GM12878 (cell line): ENCODE measurements at regions not wholly inside any gene's neighbourhood (a gene's known extent, or its start where the extent isn't known, plus 50 kb on each side); places are given as distances from the start of the nearest gene placed in this dataset.

Experiments used
- ATAC-seq: fragments of 200-7000 bp; cut with Tn5 transposase; 3 replicates; pipeline ENCODE4 v1.9.1; 2020; ENCODE audit warnings: mild to moderate bottlenecking, moderate library complexity
- BruUV-seq: library from RNA; stranded (reverse); fragments of 400-500 nt; replicated peaks from 2 replicates; lab custom pipeline; 2021; lab: Mats Ljungman, UMichigan
- CTCF ChIA-PET: fragments of 300-600 bp; sonication (Branson Sonifier 250); formaldehyde crosslinking; extraction: SDS; loops from one replicate; lab custom pipeline; 2021; ENCODE audit warnings: inconsistent platforms; lab: Yijun Ruan, JAX
- POLR2A ChIA-PET: fragments of 350-600 bp; formaldehyde crosslinking; extraction: SDS; loops from one replicate; lab custom pipeline; 2021; ENCODE audit warnings: inconsistent platforms; lab: Charles Lee
- RAD21 ChIA-PET: fragments of 300-600 bp; sonication (Branson Sonifier 250); formaldehyde crosslinking; loops from one replicate; lab custom pipeline; 2023; ENCODE audit warnings: antibody characterized with exemption; ENCODE audit not compliant: unreplicated experiment; lab: Charles Lee
- SMC1A ChIA-PET: fragments of 300-600 bp; sonication (Branson Sonifier 250); formaldehyde crosslinking; loops from one replicate; lab custom pipeline; 2023; ENCODE audit not compliant: unreplicated experiment, uncharacterized antibody; lab: Charles Lee
- DNase-seq: peaks from one replicate; pipeline ENCODE4 v3.0.0-alpha.2; 2011; ENCODE audit warnings: low read depth, low spot score
- FAIRE-seq: peaks from 3 replicates; lab custom pipeline; 2011; peaks lifted over from hg19 to GRCh38; lab: Jason Lieb, UNC
- H2AFZ ChIP-seq: 2 replicates; pipeline ENCODE4 v1.6.0; 2011; ENCODE audit warnings: low read depth, low read length, control low read depth; ENCODE audit not compliant: control insufficient read depth
- H3K27ac ChIP-seq: 2 replicates; pipeline ENCODE4 v1.5.1; 2011; ENCODE audit warnings: control low read depth; ENCODE audit not compliant: control insufficient read depth, insufficient read depth
- H3K27me3 ChIP-seq, 2 experiments: replicated peaks in 1 of 2; 2 replicates each; pipeline versions ENCODE4 v1.6.0 to v1.6.1; 2011; ENCODE audit warnings: low read length in 1 of 2; ENCODE audit not compliant: control insufficient read depth in 2 of 2, insufficient read depth in 2 of 2
- H3K36me3 ChIP-seq, 2 experiments: 2 replicates each; pipeline ENCODE4 v1.5.1; 2011; ENCODE audit warnings: low read length in 1 of 2; ENCODE audit not compliant: control insufficient read depth in 2 of 2, insufficient read depth in 2 of 2
- H3K4me1 ChIP-seq: 2 replicates; pipeline ENCODE4 v1.6.1; 2011; ENCODE audit warnings: mild to moderate bottlenecking, low read length, moderate library complexity, mixed read lengths; ENCODE audit not compliant: control insufficient read depth, insufficient read depth
- H3K4me2 ChIP-seq: 2 replicates; pipeline ENCODE4 v1.6.0; 2011; ENCODE audit warnings: control low read depth; ENCODE audit not compliant: control insufficient read depth, insufficient read depth
- H3K4me3 ChIP-seq: fragments of 200-600 bp; sonication (generic); 2 replicates; pipeline ENCODE4 v1.5.1; 2016
- H3K79me2 ChIP-seq: 2 replicates; pipeline ENCODE4 v1.6.0; 2011; ENCODE audit warnings: low read length; ENCODE audit not compliant: control insufficient read depth, insufficient read depth
- H3K9ac ChIP-seq: 2 replicates; pipeline ENCODE4 v1.8.0; 2011; ENCODE audit warnings: low read length, control low read depth, mixed read lengths; ENCODE audit not compliant: control insufficient read depth, insufficient read depth
- H3K9me3 ChIP-seq: replicated peaks from 3 replicates; pipeline ENCODE4 v1.5.1; 2011; ENCODE audit warnings: mild to moderate bottlenecking, low read length; ENCODE audit not compliant: control insufficient read depth, insufficient read depth
- H4K20me1 ChIP-seq: 2 replicates; pipeline ENCODE4 v1.6.0; 2011; ENCODE audit not compliant: control insufficient read depth, insufficient read depth
- CBX5 ChIP-seq: sonication (generic); IDR thresholded peaks from 2 replicates; pipeline ENCODE4 v1.6.1; 2016; ENCODE audit warnings: low read depth, moderate library complexity, mild to moderate bottlenecking, inconsistent platforms
- CTCF ChIP-seq, 3 experiments: IDR thresholded peaks in 2 of 3; conservative IDR thresholded peaks in 1 of 3; 2 replicates each; pipeline ENCODE4 v1.5.1; 2011; ENCODE audit warnings: low read depth in 3 of 3, low read length in 3 of 3, mild to moderate bottlenecking in 3 of 3, control low read depth in 2 of 3, moderate library complexity in 2 of 3, inconsistent platforms in 1 of 3, mixed read lengths in 1 of 3; ENCODE audit not compliant: control insufficient read depth in 2 of 3, insufficient read depth in 1 of 3; ENCODE audit errors: extremely low read depth in 1 of 3
- HDGF ChIP-seq: fragments of 450-650 bp; IDR thresholded peaks from 2 replicates; pipeline ENCODE4 v1.6.1; 2016; ENCODE audit warnings: antibody characterized with exemption
- HSF1 ChIP-seq: fragments of 150-350 bp; IDR thresholded peaks from 2 replicates; pipeline ENCODE4 v1.6.1; 2014; ENCODE audit warnings: mild to moderate bottlenecking, low read depth, low read length
- NR2C1 ChIP-seq: fragments of 450-650 bp; IDR thresholded peaks from 2 replicates; pipeline ENCODE4 v1.6.1; 2017; ENCODE audit warnings: antibody characterized with exemption, mild to moderate bottlenecking, moderate library complexity
- NR2F1 ChIP-seq: fragments of 450-650 bp; conservative IDR thresholded peaks from 2 replicates; pipeline ENCODE4 v1.6.1; 2017; ENCODE audit warnings: mild to moderate bottlenecking
- PAX8 ChIP-seq: fragments of 450-650 bp; IDR thresholded peaks from 2 replicates; pipeline ENCODE4 v1.6.1; 2017; ENCODE audit warnings: mild to moderate bottlenecking, moderate library complexity
- POLR2A ChIP-seq: IDR thresholded peaks from 2 replicates; pipeline ENCODE4 v1.6.1; 2011; ENCODE audit warnings: low read depth, mild to moderate bottlenecking, low read length
- SMC3 ChIP-seq: IDR thresholded peaks from 2 replicates; pipeline ENCODE4 v1.6.1; 2011; ENCODE audit warnings: low read length, improper control_type of control experiment, borderline replicate concordance
- SPI1 ChIP-seq: IDR thresholded peaks from 2 replicates; pipeline ENCODE4 v1.6.1; 2011; ENCODE audit warnings: low read depth, mild to moderate bottlenecking, low read length, moderate library complexity, borderline replicate concordance; ENCODE audit not compliant: insufficient read depth
- ZNF207 ChIP-seq: fragments of 450-650 bp; IDR thresholded peaks from 2 replicates; pipeline ENCODE4 v1.6.1; 2014; ENCODE audit warnings: antibody characterized with exemption, mild to moderate bottlenecking, borderline replicate concordance
- ZZZ3 ChIP-seq: IDR thresholded peaks from 2 replicates; pipeline ENCODE4 v1.6.1; 2011; ENCODE audit warnings: low read depth; ENCODE audit not compliant: control insufficient read depth, insufficient read length
- WGBS: methylation state at CpG from one replicate; pipeline ENCODE4 v1.1.6; 2016; ENCODE audit warnings: low lambda C conversion rate; ENCODE audit not compliant: insufficient replicate concordance, insufficient coverage; ENCODE audit errors: missing lambda C conversion rate; 5-methylcytosine and 5-hydroxymethylcytosine counted together
- in situ Hi-C: fragments of 300-500 bp; cut with MboI; formaldehyde crosslinking; loops from 9 replicates; pipeline ENCODE4 v1.14.3; 2018; ENCODE audit warnings: mixed read lengths
- intact Hi-C: fragments of 100-400 bp; cut with micrococcal nuclease; formaldehyde crosslinking; loops from one replicate; pipeline ENCODE4 v1.14.2; 2022; ENCODE audit not compliant: unreplicated experiment
- TF ChIP-seq, protein P1 (sequence below): IDR thresholded peaks from 2 replicates; pipeline ENCODE4 v1.6.1; 2012; ENCODE audit warnings: mild to moderate bottlenecking, low read depth, low read length
- TF ChIP-seq, protein P2 (sequence below): IDR thresholded peaks from 2 replicates; pipeline ENCODE4 v1.6.1; 2011; ENCODE audit warnings: low read depth, low read length, improper control_type of control experiment, borderline replicate concordance
- TF ChIP-seq, protein P3 (sequence below): IDR thresholded peaks from 2 replicates; pipeline ENCODE4 v1.6.1; 2011; ENCODE audit warnings: low read depth, mild to moderate bottlenecking, low read length, moderate library complexity, borderline replicate concordance; ENCODE audit errors: extremely low read depth

DNA sequence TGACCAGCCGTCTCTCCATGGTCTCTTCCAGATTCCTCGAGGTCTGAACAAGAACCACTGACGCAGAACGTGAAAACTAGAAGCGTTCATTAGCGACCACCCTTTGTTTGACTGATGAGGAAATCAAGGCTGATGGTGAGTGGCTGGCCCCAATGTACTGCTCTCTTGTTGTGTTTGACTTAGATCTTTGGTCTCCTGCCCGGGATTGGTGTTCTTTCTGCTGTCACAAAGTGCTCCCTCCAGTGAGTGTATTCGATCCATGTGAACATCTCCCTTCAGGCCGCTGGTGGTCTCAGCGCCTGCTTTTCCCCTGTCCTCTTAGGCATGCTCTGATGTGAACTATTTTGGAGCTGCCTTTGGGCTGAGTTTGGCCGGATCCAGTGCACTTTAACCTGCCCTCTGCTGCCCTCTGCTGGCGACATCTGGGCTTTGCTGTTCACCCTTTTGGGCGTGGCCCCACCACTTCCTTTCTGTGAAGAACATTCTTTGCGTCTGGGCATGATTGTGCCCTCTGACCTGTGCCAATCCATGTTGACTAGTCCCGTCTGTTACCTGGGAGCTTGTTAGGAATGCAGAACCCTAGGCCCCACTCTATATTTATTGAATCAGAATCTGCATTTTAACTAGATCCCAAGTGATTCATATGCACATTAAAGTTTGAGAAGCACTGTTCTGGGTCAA, 279.1 kb downstream of the TTC6 start:
- no peaks in the 10 kb centered on the region for H3K36me3 ChIP-seq
- ChIA-PET POLR2A (no interaction called here), SMC1A (interaction anchor here (0.8 to 1.6 kb wide), 2 partner anchors 628 to 644 kb away, joined by 3 read pairs; no protein-coding TSS in a partner anchor), RAD21 (interaction anchor here (0.7 to 1.0 kb wide), 2 partner anchors 625 to 628 kb away, joined by 3 to 4 read pairs; no protein-coding TSS in a partner anchor), CTCF (interaction anchor here (0.7 to 3.7 kb wide), 14 partner anchors 14 to 644 kb away, joined by 3 to 30 read pairs (median 4); no protein-coding TSS in a partner anchor)
- DNase-seq (peak; percentile 8), ATAC-seq (peak; percentile 98), FAIRE-seq (peak; percentile 95)
- H4K20me1 ChIP-seq = no peaks in the 10 kb centered on the region
- H3K4me1 ChIP-seq = no peaks in the 10 kb centered on the region
- no peak overlapping the region for H3K4me3 ChIP-seq
- H3K27me3 ChIP-seq = no peaks in the 10 kb centered on the region
- H3K79me2 ChIP-seq = no peaks in the 10 kb centered on the region
- H3K4me2 ChIP-seq = no peak overlapping the region
- H3K27ac ChIP-seq = no peak overlapping the region
- WGBS = 19% methylated on average over 15 of the region's 15 CpGs
- H3K9me3 ChIP-seq = no peaks in the 10 kb centered on the region
- no TSS peak for BruUV-seq
- H3K9ac ChIP-seq = no peak overlapping the region
- intact Hi-C loops = loop anchor here (1.0 to 5.0 kb wide), 2 partner anchors 167 to 628 kb away; no protein-coding TSS in a partner anchor
- H2AFZ ChIP-seq = no peak overlapping the region
- in situ Hi-C loops = loop anchor here (5.0 kb wide), 1 partner anchor 637 kb away; no protein-coding TSS in a partner anchor
- TF ChIP-seq SPI1 (peak; percentile 57; the same call in 1 of the 2 replicates), CBX5 (no peak), POLR2A (no peak), ZZZ3 (no peak), NR2C1 (no peak), CTCF (IDR thresholded peaks at IDR 0.05 in 2 of 3, conservative IDR thresholded peaks at IDR 0.05 in 1 of 3; ENCODE audit: control insufficient read depth in 2 of 3, extremely low read depth in 1 of 3, insufficient read depth in 1 of 3, low read depth in 3 of 3, low read length in 3 of 3) (peak; percentile 77 to 86 (median 78)), PAX8 (no peak), SMC3 (peak; percentile 64), NR2F1 (peak; percentile 42; the same call in 1 of the 2 replicates), HSF1 (no peak), ZNF207 (no peak), HDGF (no peak)
- TF ChIP-seq, protein P1, sequence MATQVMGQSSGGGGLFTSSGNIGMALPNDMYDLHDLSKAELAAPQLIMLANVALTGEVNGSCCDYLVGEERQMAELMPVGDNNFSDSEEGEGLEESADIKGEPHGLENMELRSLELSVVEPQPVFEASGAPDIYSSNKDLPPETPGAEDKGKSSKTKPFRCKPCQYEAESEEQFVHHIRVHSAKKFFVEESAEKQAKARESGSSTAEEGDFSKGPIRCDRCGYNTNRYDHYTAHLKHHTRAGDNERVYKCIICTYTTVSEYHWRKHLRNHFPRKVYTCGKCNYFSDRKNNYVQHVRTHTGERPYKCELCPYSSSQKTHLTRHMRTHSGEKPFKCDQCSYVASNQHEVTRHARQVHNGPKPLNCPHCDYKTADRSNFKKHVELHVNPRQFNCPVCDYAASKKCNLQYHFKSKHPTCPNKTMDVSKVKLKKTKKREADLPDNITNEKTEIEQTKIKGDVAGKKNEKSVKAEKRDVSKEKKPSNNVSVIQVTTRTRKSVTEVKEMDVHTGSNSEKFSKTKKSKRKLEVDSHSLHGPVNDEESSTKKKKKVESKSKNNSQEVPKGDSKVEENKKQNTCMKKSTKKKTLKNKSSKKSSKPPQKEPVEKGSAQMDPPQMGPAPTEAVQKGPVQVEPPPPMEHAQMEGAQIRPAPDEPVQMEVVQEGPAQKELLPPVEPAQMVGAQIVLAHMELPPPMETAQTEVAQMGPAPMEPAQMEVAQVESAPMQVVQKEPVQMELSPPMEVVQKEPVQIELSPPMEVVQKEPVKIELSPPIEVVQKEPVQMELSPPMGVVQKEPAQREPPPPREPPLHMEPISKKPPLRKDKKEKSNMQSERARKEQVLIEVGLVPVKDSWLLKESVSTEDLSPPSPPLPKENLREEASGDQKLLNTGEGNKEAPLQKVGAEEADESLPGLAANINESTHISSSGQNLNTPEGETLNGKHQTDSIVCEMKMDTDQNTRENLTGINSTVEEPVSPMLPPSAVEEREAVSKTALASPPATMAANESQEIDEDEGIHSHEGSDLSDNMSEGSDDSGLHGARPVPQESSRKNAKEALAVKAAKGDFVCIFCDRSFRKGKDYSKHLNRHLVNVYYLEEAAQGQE = no peak
- TF ChIP-seq, protein P2, sequence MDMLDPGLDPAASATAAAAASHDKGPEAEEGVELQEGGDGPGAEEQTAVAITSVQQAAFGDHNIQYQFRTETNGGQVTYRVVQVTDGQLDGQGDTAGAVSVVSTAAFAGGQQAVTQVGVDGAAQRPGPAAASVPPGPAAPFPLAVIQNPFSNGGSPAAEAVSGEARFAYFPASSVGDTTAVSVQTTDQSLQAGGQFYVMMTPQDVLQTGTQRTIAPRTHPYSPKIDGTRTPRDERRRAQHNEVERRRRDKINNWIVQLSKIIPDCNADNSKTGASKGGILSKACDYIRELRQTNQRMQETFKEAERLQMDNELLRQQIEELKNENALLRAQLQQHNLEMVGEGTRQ = no peak
- TF ChIP-seq, protein P3, sequence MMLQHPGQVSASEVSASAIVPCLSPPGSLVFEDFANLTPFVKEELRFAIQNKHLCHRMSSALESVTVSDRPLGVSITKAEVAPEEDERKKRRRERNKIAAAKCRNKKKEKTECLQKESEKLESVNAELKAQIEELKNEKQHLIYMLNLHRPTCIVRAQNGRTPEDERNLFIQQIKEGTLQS = no peak
